ENCODE measurements at regions not wholly inside any gene's neighbourhood (a gene's known extent, or its start where the extent isn't known, plus 50 kb on each side); places are given as distances from the start of the nearest gene placed in this dataset.

- peak; percentile 75 for DNase-seq (ENCODE audit: low spot score)
Observed at GRCh38 chr11:130775306-130776060, 140.8 kb downstream of the SNX19 start.

GRCh38 chr11:130776061-130776419 is 140.2 kb downstream of the SNX19 start:
- no peak for DNase-seq (ENCODE audit: low spot score)

GRCh38 chr11:130778026-130778425 is 138.3 kb downstream of the SNX19 start:
- DNase-seq (ENCODE audit: low spot score) = no peak

GRCh38 chr11:130778705-130779104 is 137.6 kb downstream of the SNX19 start:
- no peak for DNase-seq (ENCODE audit: low spot score)

GRCh38 chr11:130779267-130779666 is 137.0 kb downstream of the SNX19 start:
- DNase-seq (ENCODE audit: low spot score) = no peak

GRCh38 chr11:130779943-130780342 is 136.3 kb downstream of the SNX19 start:
- no peak for DNase-seq (ENCODE audit: low spot score)

- DNase-seq (ENCODE audit: low spot score) = no peak
Observed at GRCh38 chr11:130780437-130780836, 135.8 kb downstream of the SNX19 start.

- peak; percentile 47 for DNase-seq (ENCODE audit: low spot score)
Observed at GRCh38 chr11:130781931-130782330, 134.3 kb downstream of the SNX19 start.

- DNase-seq (ENCODE audit: low spot score) = no peak
Observed at GRCh38 chr11:130782361-130783222, 133.7 kb downstream of the SNX19 start.

- no peak for DNase-seq (ENCODE audit: low spot score)
Observed at GRCh38 chr11:130783323-130783722, 133.0 kb downstream of the SNX19 start.

- peak; percentile 30 for DNase-seq (ENCODE audit: low spot score)
Observed at GRCh38 chr11:130785380-130786116, 130.7 kb downstream of the SNX19 start.

- no peak for DNase-seq (ENCODE audit: low spot score)
Observed at GRCh38 chr11:130786586-130786985, 129.7 kb downstream of the SNX19 start.

- DNase-seq (ENCODE audit: low spot score) = peak; percentile 61
Observed at GRCh38 chr11:130787092-130787616, 129.1 kb downstream of the SNX19 start.

- no peak for DNase-seq (ENCODE audit: low spot score)
Observed at GRCh38 chr11:130787973-130788570, 128.2 kb downstream of the SNX19 start.

GRCh38 chr11:130789056-130789640 is 127.1 kb downstream of the SNX19 start:
- DNase-seq (ENCODE audit: low spot score) = no peak

- no peak for DNase-seq (ENCODE audit: low spot score)
Observed at GRCh38 chr11:130790689-130791088, 125.6 kb downstream of the SNX19 start.

- no peak for DNase-seq (ENCODE audit: low spot score)
Observed at GRCh38 chr11:130792772-130793171, 123.5 kb downstream of the SNX19 start.

- DNase-seq (ENCODE audit: low spot score) = no peak
Observed at GRCh38 chr11:130796828-130797227, 119.5 kb downstream of the SNX19 start.

GRCh38 chr11:130798280-130798679 is 118.0 kb downstream of the SNX19 start:
- DNase-seq (ENCODE audit: low spot score) = no peak

GRCh38 chr11:130798801-130799200 is 117.5 kb downstream of the SNX19 start:
- DNase-seq (ENCODE audit: low spot score) = no peak
